HEK293 (cell line): ENCODE measurements at regions not wholly inside any gene's neighbourhood (a gene's known extent, or its start where the extent isn't known, plus 50 kb on each side); places are given as distances from the start of the nearest gene placed in this dataset.

Experiments
- KLF16 ChIP-seq: fragments of 450-650 bp; formaldehyde crosslinking; IDR thresholded peaks from 2 replicates; pipeline ENCODE4 v1.5.1; 2017; ENCODE audit warnings: missing biosample characterization, missing genetic modification characterization
- ZNF37A ChIP-seq: fragments of 450-650 bp; IDR thresholded peaks from 2 replicates; pipeline ENCODE4 v1.5.1; 2018; ENCODE audit warnings: missing biosample characterization, missing genetic modification characterization
- ZNF792 ChIP-seq: fragments of 450-650 bp; formaldehyde crosslinking; IDR thresholded peaks from 2 replicates; pipeline ENCODE4 v1.5.1; 2016; ENCODE audit warnings: missing biosample characterization, missing genetic modification characterization
- TF ChIP-seq, protein P1 (sequence below): fragments of 450-650 bp; formaldehyde crosslinking; IDR thresholded peaks from 2 replicates; pipeline ENCODE4 v1.5.1; 2016; ENCODE audit warnings: missing biosample characterization, missing genetic modification characterization
- TF ChIP-seq, protein P2 (sequence below): fragments of 450-650 bp; formaldehyde crosslinking; IDR thresholded peaks from 2 replicates; pipeline ENCODE4 v1.5.1; 2016; ENCODE audit warnings: missing biosample characterization, missing genetic modification characterization
- TF ChIP-seq, protein P3 (sequence below): fragments of 450-650 bp; formaldehyde crosslinking; IDR thresholded peaks from 2 replicates; pipeline ENCODE4 v1.5.1; 2016; ENCODE audit warnings: missing biosample characterization, missing genetic modification characterization

DNA sequence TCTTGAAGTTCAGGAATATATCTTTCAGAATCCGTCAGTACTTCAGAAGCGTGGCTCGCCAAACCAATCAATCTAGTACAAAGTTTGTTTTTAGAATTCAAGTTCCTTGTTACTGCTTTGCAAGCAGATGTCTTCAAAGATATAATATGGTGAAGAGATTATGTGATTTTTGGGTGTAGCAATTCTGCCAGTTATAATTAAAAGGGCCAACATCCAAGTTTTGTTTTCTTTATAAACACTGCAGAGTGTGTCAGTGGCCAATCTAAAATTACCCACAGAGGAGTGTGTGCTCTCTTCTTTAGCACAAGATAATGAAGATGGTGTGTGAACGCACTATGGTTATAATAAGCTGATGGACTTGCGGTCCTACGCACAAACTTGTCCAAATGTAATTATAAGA is 493.6 kb upstream of the MDFIC2 start:
- TF ChIP-seq, protein P1, sequence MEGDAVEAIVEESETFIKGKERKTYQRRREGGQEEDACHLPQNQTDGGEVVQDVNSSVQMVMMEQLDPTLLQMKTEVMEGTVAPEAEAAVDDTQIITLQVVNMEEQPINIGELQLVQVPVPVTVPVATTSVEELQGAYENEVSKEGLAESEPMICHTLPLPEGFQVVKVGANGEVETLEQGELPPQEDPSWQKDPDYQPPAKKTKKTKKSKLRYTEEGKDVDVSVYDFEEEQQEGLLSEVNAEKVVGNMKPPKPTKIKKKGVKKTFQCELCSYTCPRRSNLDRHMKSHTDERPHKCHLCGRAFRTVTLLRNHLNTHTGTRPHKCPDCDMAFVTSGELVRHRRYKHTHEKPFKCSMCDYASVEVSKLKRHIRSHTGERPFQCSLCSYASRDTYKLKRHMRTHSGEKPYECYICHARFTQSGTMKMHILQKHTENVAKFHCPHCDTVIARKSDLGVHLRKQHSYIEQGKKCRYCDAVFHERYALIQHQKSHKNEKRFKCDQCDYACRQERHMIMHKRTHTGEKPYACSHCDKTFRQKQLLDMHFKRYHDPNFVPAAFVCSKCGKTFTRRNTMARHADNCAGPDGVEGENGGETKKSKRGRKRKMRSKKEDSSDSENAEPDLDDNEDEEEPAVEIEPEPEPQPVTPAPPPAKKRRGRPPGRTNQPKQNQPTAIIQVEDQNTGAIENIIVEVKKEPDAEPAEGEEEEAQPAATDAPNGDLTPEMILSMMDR (tag by site-specific recombination) = no peak
- TF ChIP-seq, protein P2, sequence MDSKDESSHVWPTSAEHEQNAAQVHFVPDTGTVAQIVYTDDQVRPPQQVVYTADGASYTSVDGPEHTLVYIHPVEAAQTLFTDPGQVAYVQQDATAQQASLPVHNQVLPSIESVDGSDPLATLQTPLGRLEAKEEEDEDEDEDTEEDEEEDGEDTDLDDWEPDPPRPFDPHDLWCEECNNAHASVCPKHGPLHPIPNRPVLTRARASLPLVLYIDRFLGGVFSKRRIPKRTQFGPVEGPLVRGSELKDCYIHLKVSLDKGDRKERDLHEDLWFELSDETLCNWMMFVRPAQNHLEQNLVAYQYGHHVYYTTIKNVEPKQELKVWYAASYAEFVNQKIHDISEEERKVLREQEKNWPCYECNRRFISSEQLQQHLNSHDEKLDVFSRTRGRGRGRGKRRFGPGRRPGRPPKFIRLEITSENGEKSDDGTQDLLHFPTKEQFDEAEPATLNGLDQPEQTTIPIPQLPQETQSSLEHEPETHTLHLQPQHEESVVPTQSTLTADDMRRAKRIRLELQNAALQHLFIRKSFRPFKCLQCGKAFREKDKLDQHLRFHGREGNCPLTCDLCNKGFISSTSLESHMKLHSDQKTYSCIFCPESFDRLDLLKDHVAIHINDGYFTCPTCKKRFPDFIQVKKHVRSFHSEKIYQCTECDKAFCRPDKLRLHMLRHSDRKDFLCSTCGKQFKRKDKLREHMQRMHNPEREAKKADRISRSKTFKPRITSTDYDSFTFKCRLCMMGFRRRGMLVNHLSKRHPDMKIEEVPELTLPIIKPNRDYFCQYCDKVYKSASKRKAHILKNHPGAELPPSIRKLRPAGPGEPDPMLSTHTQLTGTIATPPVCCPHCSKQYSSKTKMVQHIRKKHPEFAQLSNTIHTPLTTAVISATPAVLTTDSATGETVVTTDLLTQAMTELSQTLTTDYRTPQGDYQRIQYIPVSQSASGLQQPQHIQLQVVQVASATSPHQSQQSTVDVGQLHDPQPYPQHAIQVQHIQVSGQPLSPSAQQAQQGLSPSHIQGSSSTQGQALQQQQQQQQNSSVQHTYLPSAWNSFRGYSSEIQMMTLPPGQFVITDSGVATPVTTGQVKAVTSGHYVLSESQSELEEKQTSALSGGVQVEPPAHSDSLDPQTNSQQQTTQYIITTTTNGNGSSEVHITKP (tag by site-specific recombination) = no peak
- TF ChIP-seq ZNF37A = no peak
- TF ChIP-seq KLF16 = no peak
- TF ChIP-seq, protein P3, sequence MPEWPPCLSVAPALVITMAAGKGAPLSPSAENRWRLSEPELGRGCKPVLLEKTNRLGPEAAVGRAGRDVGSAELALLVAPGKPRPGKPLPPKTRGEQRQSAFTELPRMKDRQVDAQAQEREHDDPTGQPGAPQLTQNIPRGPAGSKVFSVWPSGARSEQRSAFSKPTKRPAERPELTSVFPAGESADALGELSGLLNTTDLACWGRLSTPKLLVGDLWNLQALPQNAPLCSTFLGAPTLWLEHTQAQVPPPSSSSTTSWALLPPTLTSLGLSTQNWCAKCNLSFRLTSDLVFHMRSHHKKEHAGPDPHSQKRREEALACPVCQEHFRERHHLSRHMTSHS = no peak
- no peak for TF ChIP-seq ZNF792 (tag by site-specific recombination)
